ENCODE measurements at regions not wholly inside any gene's neighbourhood (a gene's known extent, or its start where the extent isn't known, plus 50 kb on each side); places are given as distances from the start of the nearest gene placed in this dataset.

GRCh38 chr5:74421377-74421776, 219.2 kb downstream of the ENC1 start:
- no peak overlapping the region for H3K4me3 ChIP-seq
- ATAC-seq = no peak
- H2AFZ ChIP-seq (ENCODE audit: control insufficient read depth, low read depth, low read length) = no peak overlapping the region
- no peaks in the 10 kb centered on the region for H4K20me1 ChIP-seq (ENCODE audit: control insufficient read depth, insufficient read depth)
- FAIRE-seq = no peak
- SMC1A ChIA-PET (ENCODE audit: uncharacterized antibody, unreplicated experiment) = interaction anchor here (0.6 to 1.2 kb wide), 3 partner anchors 43 to 72 kb away, joined by 4 to 5 read pairs (median 4); no protein-coding TSS in a partner anchor
- no peak for DNase-seq (ENCODE audit: low read depth, low spot score)
- intact Hi-C loops (cut with micrococcal nuclease; ENCODE audit: unreplicated experiment) = no loop called here
- H3K4me2 ChIP-seq (ENCODE audit: control insufficient read depth, insufficient read depth) = no peak overlapping the region
- no peaks in the 10 kb centered on the region; the same call in 2 of the 3 replicates for H3K9me3 ChIP-seq (replicated peaks; ENCODE audit: control insufficient read depth, insufficient read depth, low read length)
- H3K79me2 ChIP-seq (ENCODE audit: control insufficient read depth, insufficient read depth, low read length) = no peaks in the 10 kb centered on the region
- in situ Hi-C loops (cut with MboI) = no loop called here
- WGBS (ENCODE audit: insufficient coverage, insufficient replicate concordance, low lambda C conversion rate, missing lambda C conversion rate) = 0% methylated on average over 1 of the region's 1 CpG
- H3K27ac ChIP-seq (ENCODE audit: control insufficient read depth, insufficient read depth) = no peak overlapping the region
- no peaks in the 10 kb centered on the region for H3K4me1 ChIP-seq (ENCODE audit: control insufficient read depth, insufficient read depth, low read length)
- TF ChIP-seq RBBP5 (conservative IDR thresholded peaks at IDR 0.05) (no peak), PBX3 (IDR thresholded peaks at IDR 0.05; ENCODE audit: insufficient replicate concordance, low read depth, low read length) (no peak), YBX1 (IDR thresholded peaks at IDR 0.05) (no peak), RB1 (IDR thresholded peaks at IDR 0.05; ENCODE audit: borderline replicate concordance) (no peak), E2F4 (IDR thresholded peaks at IDR 0.05; ENCODE audit: low read depth, low read length) (no peak), PAX5 (IDR thresholded peaks at IDR 0.05; ENCODE audit: borderline replicate concordance, low read depth, low read length) (no peak), NRF1 (conservative IDR thresholded peaks at IDR 0.05; ENCODE audit: low read depth, low read length) (no peak), ZNF622 (IDR thresholded peaks at IDR 0.05) (no peak), SMAD1 (IDR thresholded peaks at IDR 0.05; ENCODE audit: low read depth, partially characterized antibody) (no peak), POLR2AphosphoS5 (IDR thresholded peaks at IDR 0.05; ENCODE audit: low read length) (no peak), BCL3 (IDR thresholded peaks at IDR 0.05; ENCODE audit: borderline replicate concordance, insufficient read depth, low read depth, low read length, poor library complexity, severe bottlenecking) (no peak), IKZF1 (conservative IDR thresholded peaks at IDR 0.05) (no peak), CUX1 (IDR thresholded peaks at IDR 0.05; ENCODE audit: insufficient replicate concordance, low read depth, low read length) (no peak), RELB (IDR thresholded peaks at IDR 0.05; ENCODE audit: low read depth) (no peak), WRNIP1 (IDR thresholded peaks at IDR 0.05; ENCODE audit: borderline replicate concordance, low read depth, low read length) (no peak)
- POLR2A ChIA-PET = no interaction called here
- no peak overlapping the region for H3K9ac ChIP-seq (ENCODE audit: control insufficient read depth, insufficient read depth, low read length)
- CTCF ChIA-PET = no interaction called here
- RAD21 ChIA-PET (ENCODE audit: unreplicated experiment) = interaction anchor here (2.8 kb wide), 1 partner anchor 12 kb away, joined by 7 read pairs; no protein-coding TSS in a partner anchor
- no TSS peak for BruUV-seq (replicated peaks)
- no peaks in the 10 kb centered on the region for H3K36me3 ChIP-seq (ENCODE audit: control insufficient read depth in 2 of 2, insufficient read depth in 2 of 2, low read length in 1 of 2)
- H3K27me3 ChIP-seq (replicated peaks in 1 of 2; ENCODE audit: control insufficient read depth in 2 of 2, insufficient read depth in 2 of 2, low read length in 1 of 2) = no peaks in the 10 kb centered on the region
